ENCODE measurements at regions not wholly inside any gene's neighbourhood (a gene's known extent, or its start where the extent isn't known, plus 50 kb on each side); places are given as distances from the start of the nearest gene placed in this dataset.

DNA sequence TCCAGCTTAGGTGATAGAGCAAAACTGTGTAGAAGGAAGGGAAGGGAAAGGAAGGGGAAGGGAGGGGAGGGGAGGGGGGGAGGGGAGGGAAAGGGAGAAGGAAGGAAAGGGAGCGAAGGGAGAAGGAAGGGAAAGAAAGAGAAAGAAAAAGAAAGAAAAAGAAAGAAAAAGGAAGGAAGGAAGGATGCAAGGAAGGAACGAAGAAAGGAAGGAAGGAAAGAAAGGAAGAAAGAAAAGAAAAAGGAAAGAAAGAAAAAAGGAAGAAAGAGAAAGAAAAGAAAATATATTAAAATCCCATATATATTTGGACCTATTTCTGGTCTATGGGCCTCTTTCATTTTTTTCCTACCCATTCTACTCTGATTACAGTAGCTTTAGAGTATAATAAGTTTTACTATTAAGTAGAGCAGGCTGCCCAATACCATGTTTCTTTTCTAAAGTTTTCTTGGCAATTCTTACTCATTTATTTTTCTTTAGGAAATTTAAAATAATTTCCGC lies 229.1 kb downstream of the AUH start:
- TF ChIP-seq, protein P1, sequence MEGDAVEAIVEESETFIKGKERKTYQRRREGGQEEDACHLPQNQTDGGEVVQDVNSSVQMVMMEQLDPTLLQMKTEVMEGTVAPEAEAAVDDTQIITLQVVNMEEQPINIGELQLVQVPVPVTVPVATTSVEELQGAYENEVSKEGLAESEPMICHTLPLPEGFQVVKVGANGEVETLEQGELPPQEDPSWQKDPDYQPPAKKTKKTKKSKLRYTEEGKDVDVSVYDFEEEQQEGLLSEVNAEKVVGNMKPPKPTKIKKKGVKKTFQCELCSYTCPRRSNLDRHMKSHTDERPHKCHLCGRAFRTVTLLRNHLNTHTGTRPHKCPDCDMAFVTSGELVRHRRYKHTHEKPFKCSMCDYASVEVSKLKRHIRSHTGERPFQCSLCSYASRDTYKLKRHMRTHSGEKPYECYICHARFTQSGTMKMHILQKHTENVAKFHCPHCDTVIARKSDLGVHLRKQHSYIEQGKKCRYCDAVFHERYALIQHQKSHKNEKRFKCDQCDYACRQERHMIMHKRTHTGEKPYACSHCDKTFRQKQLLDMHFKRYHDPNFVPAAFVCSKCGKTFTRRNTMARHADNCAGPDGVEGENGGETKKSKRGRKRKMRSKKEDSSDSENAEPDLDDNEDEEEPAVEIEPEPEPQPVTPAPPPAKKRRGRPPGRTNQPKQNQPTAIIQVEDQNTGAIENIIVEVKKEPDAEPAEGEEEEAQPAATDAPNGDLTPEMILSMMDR (conservative IDR thresholded peaks at IDR 0.05; ENCODE audit: low read length): no peak
- no peak overlapping the region for H3K4me3 ChIP-seq (ENCODE audit: low read length)
- DNase-seq (ENCODE audit: low read depth): no peak

DNA sequence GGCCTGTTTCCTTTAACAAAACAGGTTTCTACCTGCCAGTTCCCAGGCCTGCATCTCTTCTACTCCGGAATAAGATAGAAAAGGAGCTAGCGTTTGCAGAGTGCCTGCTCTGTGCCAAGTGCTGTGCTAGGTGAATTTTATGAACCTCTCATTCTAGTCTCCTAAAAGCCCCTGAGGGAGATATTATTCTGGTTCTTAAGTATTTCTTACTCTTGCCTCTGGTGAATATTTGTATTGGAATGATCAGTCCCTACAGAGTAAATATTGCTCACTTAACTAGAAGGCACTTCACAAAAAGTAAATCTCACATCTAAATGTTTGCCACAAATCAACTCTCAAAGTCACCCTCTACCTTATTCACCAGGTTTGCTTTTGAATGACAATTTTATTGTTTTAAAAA lies 227.1 kb downstream of the AUH start:
- TF ChIP-seq, protein P1 (conservative IDR thresholded peaks at IDR 0.05; ENCODE audit: low read length): no peak
- no peak overlapping the region for H3K4me3 ChIP-seq (ENCODE audit: low read length)
- no peak for DNase-seq (ENCODE audit: low read depth)

DNA sequence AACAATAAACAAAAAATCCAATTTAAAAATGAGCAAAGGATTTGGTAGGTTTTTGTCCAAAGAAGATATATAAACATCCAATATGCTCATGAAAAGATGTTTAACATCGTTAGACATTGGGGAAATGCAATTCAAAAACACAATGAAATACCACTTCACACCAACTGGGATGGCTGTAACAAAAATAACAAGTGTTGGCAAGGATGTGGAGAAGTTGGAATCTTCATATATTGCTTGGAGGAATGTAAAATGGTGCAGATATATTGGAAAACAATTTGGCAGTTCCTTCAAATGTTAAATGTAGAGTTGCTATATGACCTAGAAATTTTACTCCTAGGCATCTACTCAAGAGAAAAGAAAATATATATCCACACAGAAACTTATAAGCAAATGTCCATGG lies 224.3 kb downstream of the AUH start:
- H3K4me3 ChIP-seq (ENCODE audit: low read length): no peak overlapping the region
- DNase-seq (ENCODE audit: low read depth): no peak
- TF ChIP-seq, protein P1 (conservative IDR thresholded peaks at IDR 0.05; ENCODE audit: low read length): no peak

DNA sequence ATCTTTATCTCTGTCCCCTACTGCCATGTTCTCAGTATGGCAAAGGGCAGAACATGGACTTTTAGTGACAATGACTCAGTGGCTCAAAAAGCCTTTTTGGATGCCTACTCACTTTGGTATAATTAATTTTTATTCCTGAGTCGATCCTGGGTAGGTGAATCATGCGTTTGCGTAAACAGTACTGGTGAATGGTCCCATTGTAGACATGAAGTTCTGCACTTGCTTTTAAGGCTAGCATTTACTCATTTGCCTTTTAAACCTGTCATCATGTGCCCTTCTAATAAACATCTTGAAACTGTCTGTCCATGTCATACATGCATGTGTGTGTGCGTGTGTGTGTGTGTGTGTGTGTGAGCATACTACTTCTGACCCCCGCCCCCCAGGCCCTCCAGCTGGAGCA lies 223.0 kb downstream of the AUH start:
- no peak overlapping the region for H3K4me3 ChIP-seq (ENCODE audit: low read length)
- TF ChIP-seq, protein P1 (conservative IDR thresholded peaks at IDR 0.05; ENCODE audit: low read length): no peak
- peak; percentile 55 for DNase-seq (ENCODE audit: low read depth)

DNA sequence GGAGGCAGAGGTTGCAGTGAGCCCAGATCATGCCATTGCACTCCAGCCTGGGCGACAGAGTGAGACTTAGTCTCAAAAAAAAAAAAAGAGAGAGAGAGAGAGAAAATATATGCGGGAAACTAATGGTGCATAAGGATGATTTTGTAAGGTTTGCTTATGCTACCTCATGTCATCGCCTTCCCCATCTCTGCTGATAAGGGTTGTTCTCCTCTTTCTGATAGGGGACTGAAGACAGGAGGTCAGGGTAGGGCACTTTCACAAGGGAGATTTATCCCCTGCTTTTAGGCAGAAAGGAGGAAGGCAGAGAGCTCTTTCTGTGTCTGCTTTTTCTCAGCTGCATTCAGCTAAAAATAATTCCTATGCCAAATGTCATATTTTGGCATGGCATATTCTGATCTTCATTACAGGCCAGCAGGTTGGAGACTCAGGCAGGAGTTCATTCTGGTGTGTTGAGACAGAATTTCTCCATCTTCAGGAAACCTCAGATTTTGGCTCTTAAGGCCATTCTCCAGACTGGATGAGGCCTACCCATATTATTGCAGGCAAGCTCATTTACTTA lies 220.2 kb downstream of the AUH start:
- DNase-seq (ENCODE audit: low read depth): no peak
- TF ChIP-seq, protein P1 (conservative IDR thresholded peaks at IDR 0.05; ENCODE audit: low read length): no peak
- no peak overlapping the region for H3K4me3 ChIP-seq (ENCODE audit: low read length)

DNA sequence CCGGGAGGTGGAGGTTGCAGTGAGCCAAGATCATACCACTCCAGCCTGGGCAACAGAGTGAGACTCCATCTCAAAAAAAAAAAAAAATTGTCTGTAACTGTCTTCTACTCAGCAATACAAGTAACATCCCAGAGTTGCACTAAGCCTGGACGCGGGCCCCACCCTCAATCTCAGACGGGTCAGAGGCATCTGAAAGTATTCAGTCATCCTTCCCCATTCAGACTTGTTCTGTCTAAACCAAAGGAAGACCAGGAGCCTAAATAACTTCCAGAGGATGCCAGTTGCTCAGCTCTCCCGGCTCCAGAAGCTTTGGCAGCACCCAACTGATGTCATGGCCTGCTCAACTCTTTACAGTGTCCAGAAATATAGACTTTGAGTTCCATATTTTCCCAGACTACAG lies 218.6 kb downstream of the AUH start:
- no peak for DNase-seq (ENCODE audit: low read depth)
- no peak overlapping the region for H3K4me3 ChIP-seq (ENCODE audit: low read length)
- TF ChIP-seq, protein P1 (conservative IDR thresholded peaks at IDR 0.05; ENCODE audit: low read length): no peak

DNA sequence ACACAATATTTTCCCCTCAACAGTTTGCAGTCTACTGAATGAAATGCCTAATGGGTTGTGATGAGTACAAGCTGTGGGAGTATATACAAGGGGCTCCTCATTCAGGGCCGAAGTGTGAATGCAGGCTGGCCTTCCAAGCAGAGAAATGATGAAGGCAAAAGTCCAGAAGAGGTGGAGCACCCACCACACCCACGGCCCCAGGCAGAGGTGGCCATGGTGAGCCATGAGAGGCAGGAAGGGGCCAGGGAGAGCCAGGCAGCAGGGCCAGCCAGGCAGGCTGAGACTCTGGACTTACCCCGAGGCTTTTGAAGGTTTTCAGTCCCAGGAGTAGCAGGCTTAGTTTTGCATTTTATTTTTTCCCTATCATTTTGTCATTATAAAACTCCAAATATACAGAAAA lies 218.1 kb downstream of the AUH start:
- TF ChIP-seq, protein P1 (conservative IDR thresholded peaks at IDR 0.05; ENCODE audit: low read length): no peak
- H3K4me3 ChIP-seq (ENCODE audit: low read length): no peak overlapping the region
- no peak for DNase-seq (ENCODE audit: low read depth)
